Glutamatergic neuron (in vitro differentiated cells): ENCODE measurements at regions not wholly inside any gene's neighbourhood (a gene's known extent, or its start where the extent isn't known, plus 50 kb on each side); places are given as distances from the start of the nearest gene placed in this dataset.

Source experiments
- DNase-seq: peaks from one replicate; pipeline ENCODE4 v3.0.0; 2022
- H3K27ac Mint-ChIP-seq: one replicate; pipeline ENCODE4 v1.8.0; 2020; ENCODE audit warnings: mild to moderate bottlenecking, mixed read lengths, inconsistent platforms; ENCODE audit not compliant: unreplicated experiment
- H3K27me3 Mint-ChIP-seq: one replicate; pipeline ENCODE4 v1.8.0; 2020; ENCODE audit warnings: mild to moderate bottlenecking, moderate library complexity, mixed read lengths, inconsistent platforms; ENCODE audit not compliant: unreplicated experiment
- H3K36me3 Mint-ChIP-seq: one replicate; pipeline ENCODE4 v1.8.0; 2020; ENCODE audit warnings: mild to moderate bottlenecking, mixed read lengths, inconsistent platforms; ENCODE audit not compliant: unreplicated experiment
- H3K4me1 Mint-ChIP-seq: one replicate; pipeline ENCODE4 v1.8.0; 2020; ENCODE audit warnings: mild to moderate bottlenecking, low read depth, mixed read lengths, inconsistent platforms; ENCODE audit not compliant: unreplicated experiment
- H3K4me3 Mint-ChIP-seq: one replicate; pipeline ENCODE4 v1.8.0; 2020; ENCODE audit warnings: mild to moderate bottlenecking, mixed read lengths, inconsistent platforms; ENCODE audit not compliant: unreplicated experiment
- H3K9me3 Mint-ChIP-seq: one replicate; pipeline ENCODE4 v1.8.0; 2020; ENCODE audit warnings: mild to moderate bottlenecking, moderate library complexity, mixed read lengths, inconsistent platforms; ENCODE audit not compliant: unreplicated experiment
- CTCF ChIP-seq: fragments of 200-600 bp; sonication (generic); IDR thresholded peaks from one replicate; pipeline ENCODE4 v1.5.0; 2021; ENCODE audit not compliant: partially characterized antibody, unreplicated experiment

GRCh38 chr3:82274897-82275296 lies 513.5 kb upstream of the GBE1 start:
- no peak for TF ChIP-seq CTCF
- no peaks in the 10 kb centered on the region for H3K4me1 Mint-ChIP-seq
- H3K9me3 Mint-ChIP-seq = peaks cover 6% of the 10 kb centered on the region
- H3K27me3 Mint-ChIP-seq = peaks cover 2% of the 10 kb centered on the region
- H3K4me3 Mint-ChIP-seq = no peak overlapping the region
- no peak for DNase-seq
- no peak overlapping the region for H3K27ac Mint-ChIP-seq
- peaks cover 12% of the 10 kb centered on the region for H3K36me3 Mint-ChIP-seq

- no peak for TF ChIP-seq CTCF
- no peaks in the 10 kb centered on the region for H3K27me3 Mint-ChIP-seq
- DNase-seq = no peak
- H3K36me3 Mint-ChIP-seq = no peaks in the 10 kb centered on the region
- no peaks in the 10 kb centered on the region for H3K9me3 Mint-ChIP-seq
- no peaks in the 10 kb centered on the region for H3K4me1 Mint-ChIP-seq
- no peak overlapping the region for H3K27ac Mint-ChIP-seq
- H3K4me3 Mint-ChIP-seq = no peak overlapping the region
Observed at GRCh38 chr3:82265747-82266146, 504.3 kb upstream of the GBE1 start.

- H3K36me3 Mint-ChIP-seq = no peaks in the 10 kb centered on the region
- H3K27me3 Mint-ChIP-seq = no peaks in the 10 kb centered on the region
- H3K4me1 Mint-ChIP-seq = no peaks in the 10 kb centered on the region
- no peak overlapping the region for H3K27ac Mint-ChIP-seq
- H3K4me3 Mint-ChIP-seq = no peak overlapping the region
- H3K9me3 Mint-ChIP-seq = no peaks in the 10 kb centered on the region
- no peak for TF ChIP-seq CTCF
- DNase-seq = no peak
Observed at GRCh38 chr3:82262193-82262592, 500.7 kb upstream of the GBE1 start.

GRCh38 chr3:82261637-82262036 lies 500.2 kb upstream of the GBE1 start:
- no peak for DNase-seq
- H3K4me3 Mint-ChIP-seq = no peak overlapping the region
- no peak for TF ChIP-seq CTCF
- H3K4me1 Mint-ChIP-seq = no peaks in the 10 kb centered on the region
- H3K9me3 Mint-ChIP-seq = no peaks in the 10 kb centered on the region
- H3K27me3 Mint-ChIP-seq = no peaks in the 10 kb centered on the region
- H3K36me3 Mint-ChIP-seq = no peaks in the 10 kb centered on the region
- H3K27ac Mint-ChIP-seq = no peak overlapping the region

GRCh38 chr3:82261013-82261412 lies 499.6 kb upstream of the GBE1 start:
- no peak for DNase-seq
- Mint-ChIP-seq H3K4me3 (no peak overlapping the region), H3K9me3 (no peaks in the 10 kb centered on the region), H3K27me3 (no peaks in the 10 kb centered on the region), H3K36me3 (no peaks in the 10 kb centered on the region), H3K4me1 (no peaks in the 10 kb centered on the region), H3K27ac (no peak overlapping the region)
- TF ChIP-seq CTCF = no peak
